Superior temporal gyrus (tissue), 1 donor: ENCODE measurements at regions not wholly inside any gene's neighbourhood (a gene's known extent, or its start where the extent isn't known, plus 50 kb on each side); places are given as distances from the start of the nearest gene placed in this dataset.
"Not testable (repeated sequence)": the region's sequence is repeated elsewhere in the genome, so short reads cannot be mapped to it uniquely, and the experiment has no call there.

Source experiments
- DNase-seq: peaks from one replicate; pipeline ENCODE4 v3.0.0-alpha.2; 2016; ENCODE audit errors: extremely low spot score

DNA sequence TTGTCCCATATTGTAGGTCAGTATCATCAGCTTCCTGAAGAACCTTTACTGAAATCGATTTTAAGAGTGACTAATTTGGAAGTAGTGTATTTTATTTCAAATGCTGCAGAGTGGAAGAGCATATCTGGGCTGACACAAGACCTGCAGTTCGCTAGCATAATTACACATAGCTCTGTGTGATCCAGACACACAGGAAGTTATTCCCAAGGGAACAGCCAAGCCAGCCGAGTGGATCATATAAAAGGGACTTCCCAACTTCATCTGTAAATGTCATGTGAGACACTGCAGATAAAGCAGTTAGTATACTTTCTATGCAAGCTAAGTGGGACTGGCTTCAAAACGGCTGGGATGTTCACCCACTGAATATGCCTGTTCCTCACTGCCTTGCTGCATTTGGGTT lies 760.4 kb downstream of the SLITRK1 start:
- DNase-seq: no peak

DNA sequence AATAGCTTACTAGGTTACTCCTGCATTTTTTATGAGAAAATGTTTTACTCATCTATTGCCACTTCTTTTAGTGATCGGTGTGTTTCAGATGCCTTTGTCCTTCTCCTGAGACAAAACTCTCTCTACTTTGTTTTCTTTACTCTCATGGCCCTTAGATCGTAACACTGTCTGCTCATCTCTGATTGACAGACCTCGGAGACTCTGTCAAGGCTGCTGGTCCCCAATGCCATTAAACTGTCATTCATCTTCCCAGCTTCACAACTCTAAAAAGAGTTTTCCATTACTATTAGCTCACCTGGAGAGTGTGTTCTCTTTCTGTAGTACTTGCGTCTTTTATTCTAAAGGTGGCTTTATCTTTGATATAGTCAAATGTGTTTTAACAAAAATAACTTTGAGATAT lies 765.2 kb downstream of the SLITRK1 start:
- no peak for DNase-seq

DNA sequence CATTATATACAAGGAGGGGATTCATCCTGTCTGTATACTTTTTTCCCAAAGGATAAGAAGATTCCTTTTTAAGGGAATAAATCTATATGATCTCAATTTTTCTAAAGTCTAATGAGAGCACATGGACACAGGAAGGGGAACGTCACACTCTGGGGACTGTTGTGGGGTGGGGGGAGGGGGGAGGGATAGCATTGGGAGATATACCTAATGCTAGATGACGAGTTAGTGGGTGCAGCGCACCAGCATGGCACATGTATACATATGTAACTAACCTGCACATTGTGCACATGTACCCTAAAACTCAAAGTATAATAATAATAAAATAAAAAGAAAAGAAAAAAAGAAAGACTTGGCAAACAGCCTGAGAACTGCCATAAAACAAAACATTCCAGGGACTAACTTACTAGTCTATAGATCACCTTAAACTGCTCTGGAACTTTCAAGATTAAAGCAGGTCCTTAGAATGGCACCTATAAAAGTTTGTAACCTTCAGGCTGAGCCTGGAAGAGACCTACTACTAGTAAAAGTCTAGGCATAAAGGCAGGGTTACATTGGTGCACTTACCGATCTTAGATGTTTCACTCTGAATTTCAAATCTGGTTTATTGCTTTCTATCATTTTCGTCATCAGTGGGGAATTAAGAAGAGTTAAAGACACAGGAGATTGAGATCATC lies 780.6 kb downstream of the SLITRK1 start:
- DNase-seq: not testable (repeated sequence)

DNA sequence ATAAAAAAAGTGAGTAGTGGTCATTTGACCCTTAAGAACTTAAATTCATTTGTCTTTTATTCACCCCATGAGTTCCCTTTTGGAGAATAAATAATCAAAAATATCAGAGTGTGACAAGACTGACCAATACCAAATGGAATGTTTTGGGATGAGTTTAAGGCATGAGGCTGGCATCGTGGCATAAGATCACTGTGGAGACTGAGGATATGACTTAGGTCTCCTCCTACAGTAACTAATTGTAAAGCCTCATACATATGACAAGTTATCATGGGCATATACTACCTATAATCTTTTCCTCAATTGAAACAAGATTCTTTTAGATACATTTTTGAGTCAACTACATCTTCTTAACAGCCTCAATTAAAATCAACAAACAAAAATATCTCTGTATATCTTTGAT lies 782.0 kb downstream of the SLITRK1 start:
- DNase-seq: no peak

DNA sequence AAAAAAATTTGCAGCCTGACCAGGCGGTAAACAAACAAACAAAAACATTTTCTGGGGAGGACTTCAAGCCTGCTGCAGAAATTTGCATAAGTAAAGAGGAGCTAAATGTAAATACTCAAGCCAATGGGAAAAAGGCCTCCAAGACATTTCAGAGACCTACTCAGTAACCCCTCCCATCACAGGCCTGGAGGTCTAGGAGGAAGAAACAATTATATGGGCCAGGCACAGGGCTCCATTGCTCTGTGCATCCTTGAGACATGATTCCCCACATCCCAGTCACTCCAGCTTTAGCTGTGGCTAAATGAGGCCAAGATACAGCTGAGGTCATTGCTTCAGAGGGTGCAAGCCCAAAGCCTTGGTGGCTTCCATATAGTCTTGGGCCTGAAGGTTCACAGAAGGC lies 793.4 kb downstream of the SLITRK1 start:
- DNase-seq: no peak

DNA sequence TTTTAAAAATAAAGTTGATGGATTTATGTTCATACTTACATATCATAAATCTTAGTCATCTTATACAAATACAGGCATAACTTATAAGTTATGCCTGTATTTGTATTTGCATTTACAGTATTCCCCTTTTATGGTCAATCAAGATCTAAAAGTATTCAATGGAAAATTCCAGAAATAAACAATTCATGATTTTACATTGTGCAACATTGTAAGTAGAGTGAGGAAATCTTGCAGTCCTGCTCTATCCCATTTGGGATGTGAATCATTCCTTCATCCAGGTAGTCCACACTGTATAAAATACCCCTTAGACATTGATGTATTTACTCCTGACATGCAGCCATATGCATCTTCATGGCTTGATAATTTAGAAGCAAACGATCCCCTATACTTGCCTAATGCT lies 795.3 kb downstream of the SLITRK1 start:
- no peak for DNase-seq

DNA sequence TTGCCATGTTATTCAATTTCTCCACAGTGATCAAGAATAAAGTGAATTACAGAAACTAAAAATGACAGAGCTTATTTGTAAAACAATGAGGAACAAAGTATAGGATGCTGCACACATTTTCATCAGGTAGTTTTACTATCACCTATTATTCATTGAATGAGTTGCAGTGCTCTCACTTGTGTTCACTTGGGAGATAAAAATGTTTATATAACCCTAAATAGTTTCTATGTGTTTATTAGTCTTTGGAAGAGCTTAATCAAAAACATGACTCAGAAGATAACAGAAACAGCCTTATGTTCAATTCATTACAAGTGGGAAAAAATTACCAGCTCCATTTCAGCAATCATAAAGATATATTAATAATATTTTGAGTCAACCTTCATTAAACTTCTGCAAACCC lies 796.2 kb downstream of the SLITRK1 start:
- DNase-seq: no peak

DNA sequence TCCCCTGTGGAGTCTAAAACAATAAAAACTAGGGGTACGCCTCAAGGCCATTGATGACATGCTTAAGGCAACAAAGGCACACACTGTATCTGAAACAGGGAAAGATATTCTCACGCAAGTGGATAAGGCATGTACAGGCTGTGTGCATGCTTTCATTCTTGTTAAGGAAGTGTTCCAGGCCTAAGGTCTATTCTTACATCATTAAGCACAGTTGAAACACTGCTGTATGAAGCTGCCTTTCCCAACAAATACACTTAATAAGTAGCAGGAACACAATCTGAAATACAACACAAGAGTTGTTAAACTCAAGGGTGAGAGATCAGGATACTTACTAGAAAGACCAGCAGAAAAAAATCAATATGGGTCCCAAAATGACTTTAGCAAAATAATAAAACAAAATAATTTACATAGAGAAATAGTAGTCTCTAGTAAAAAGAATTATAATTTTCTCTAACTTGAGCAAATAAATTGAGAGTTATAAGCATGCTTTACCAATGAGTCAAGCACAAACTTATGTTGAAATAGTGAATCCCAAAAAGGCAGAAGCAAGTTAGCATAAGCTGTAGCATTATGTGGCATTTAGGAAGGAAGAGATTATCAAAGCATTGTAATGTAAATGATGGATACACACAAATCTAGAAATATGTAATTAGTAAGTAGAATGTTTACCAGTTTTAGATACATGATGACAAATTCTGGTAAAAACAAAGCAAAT lies 796.9 kb downstream of the SLITRK1 start:
- no peak for DNase-seq

DNA sequence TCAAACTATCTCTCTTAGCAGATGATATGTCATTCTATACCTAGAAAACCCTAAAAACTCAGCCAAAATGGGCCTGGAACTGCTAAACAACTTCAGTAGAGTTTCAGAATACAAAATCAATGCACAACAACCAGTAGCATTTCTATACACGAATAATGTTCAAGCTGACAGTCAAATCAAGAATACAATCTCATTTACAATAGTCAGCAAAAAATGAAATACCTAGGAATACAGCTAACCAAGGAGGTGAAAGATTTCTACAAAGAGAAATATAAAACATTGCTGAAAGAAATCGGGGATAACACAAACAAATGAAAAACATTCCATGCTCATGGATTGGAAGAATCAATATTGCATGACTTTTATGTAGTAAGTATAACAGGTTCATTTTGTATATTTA lies 804.8 kb downstream of the SLITRK1 start:
- no peak for DNase-seq

DNA sequence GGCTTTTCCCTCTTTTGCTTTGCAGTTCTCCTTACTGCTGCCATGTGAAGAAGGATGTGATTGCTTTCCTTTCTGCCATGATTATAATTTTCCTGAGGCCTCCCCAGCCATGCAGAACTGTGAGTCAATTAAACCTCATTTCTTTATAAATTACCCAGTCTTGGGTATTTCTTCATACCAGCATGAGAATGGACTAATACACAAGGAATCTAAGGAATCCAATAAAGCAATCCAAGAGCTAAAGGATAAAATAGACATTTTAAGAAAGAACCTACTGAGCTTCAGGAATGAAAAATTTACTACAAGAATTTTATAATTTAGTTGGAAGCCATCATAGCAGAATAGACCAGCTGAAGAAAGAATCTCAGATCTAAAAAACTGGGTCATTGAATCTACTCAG lies 808.3 kb downstream of the SLITRK1 start:
- DNase-seq: not testable (repeated sequence)

DNA sequence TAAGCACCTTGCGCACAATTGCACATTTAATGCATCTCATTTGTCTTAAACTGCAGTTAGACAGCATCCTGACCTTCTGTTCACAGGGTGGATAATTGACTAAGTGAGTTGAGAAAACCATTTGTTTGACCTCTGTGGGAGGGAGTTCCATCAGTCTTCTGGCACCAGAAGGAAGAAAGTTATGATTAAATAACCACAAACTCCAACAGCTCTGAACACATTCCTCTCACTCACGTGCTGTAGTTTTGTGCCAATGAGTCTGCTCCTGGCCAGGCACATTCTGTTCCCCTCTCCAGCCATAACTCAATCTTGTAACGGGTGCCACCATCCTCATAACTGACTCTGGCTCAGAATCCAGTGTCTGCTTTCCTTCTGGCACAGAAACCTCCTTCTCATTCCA lies 817.2 kb downstream of the SLITRK1 start:
- DNase-seq: no peak

DNA sequence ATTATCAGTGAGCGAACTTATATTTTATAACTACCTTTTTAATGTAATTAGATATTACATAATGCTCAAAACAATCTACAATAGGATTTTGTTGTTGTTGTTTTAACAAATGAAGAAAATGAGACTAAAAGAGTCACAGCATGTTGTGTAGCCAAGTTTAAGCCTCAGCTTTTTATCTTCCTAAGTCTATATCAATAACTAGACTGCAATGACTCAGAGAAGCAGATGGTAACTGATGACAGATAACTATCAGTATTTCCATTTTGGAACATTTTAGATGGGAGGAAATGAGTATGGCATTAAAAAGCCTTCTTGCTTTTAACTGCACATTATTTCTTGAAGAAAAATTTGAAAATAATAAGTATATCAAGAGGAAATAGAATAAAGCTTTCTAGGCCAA lies 825.2 kb downstream of the SLITRK1 start:
- no peak for DNase-seq

DNA sequence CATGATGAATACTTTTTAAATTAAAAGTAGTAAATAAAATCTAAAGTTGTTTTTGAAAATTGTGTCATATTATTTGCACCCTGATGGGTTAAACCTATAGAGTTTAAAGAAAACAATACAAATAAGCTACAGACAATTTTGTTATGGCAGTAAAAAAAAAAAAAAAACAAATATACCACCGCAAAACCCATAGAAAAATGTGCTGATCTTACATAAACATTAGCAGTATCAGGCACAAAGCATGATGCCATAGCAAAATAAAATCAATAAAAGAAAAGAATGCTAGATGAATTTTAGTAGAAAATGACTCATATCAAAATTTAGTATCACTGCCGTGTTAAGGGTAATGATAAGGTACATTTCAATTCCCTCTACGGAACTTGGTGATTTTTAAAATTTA lies 826.0 kb downstream of the SLITRK1 start:
- no peak for DNase-seq

DNA sequence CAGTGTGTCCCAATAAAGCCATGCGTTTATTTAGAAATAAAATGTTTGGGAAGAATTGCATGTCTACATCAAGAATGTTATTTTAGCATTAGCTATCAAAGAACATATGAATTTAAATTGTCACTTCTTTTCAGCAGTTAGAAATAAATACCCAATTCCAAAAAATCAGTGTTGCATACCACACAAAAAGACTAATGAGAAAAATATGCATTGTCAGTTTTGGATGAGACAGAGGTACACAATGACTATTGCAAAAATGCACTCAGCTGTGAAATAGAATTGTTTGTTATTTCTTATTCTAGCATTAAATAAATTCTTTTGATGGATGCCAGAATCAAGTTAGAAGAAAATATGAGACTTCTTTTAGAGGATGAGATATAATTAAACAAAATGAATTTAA lies 833.9 kb downstream of the SLITRK1 start:
- no peak for DNase-seq

DNA sequence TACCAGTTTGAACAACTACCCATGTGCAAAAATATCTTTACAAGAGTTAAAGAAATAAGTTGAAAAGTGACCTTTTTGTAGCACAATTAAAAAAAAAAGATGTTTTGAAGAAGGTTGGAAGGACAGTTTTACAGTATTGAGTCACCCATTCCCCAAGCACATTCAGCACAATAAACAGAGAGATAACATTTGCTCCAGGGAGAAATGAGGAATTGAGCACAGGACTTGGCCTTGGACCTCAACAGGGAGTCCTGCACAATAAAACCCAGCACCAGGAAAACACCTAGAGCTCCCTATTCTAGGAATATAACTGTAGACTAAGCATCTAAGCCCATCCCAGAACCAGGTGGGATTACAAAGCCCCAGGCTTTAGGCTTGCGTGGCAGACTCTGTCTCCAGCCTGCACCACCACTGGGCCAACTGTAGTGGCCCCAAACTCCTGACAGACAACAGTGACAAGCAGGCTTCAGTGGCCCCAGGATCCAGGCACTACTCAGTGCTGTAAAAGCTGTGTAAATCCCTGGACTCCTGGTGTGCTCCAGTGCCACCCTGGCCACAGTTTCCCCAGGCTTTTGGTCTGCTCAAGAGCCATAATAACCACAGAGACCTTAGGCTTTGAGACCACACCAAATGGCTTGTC lies 857.2 kb downstream of the SLITRK1 start:
- no peak for DNase-seq

DNA sequence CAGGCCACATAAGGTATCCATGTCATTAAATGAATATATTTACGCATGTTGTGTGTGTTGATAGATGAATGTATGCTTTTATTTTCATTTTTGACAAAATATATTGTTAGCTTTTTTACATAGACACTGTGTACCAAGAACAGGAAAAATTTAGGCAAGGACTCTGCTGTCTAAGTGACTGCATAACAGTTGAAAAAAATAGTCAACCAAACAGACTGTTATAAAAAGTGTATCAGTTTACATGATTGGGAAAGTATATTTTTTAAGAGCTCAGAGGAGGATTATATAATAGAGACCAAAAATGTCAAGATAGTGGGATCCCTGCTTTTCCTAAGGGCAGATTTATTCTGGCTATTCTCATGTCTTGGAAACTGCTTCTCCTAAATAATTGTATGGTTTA lies 858.0 kb downstream of the SLITRK1 start:
- DNase-seq: no peak

DNA sequence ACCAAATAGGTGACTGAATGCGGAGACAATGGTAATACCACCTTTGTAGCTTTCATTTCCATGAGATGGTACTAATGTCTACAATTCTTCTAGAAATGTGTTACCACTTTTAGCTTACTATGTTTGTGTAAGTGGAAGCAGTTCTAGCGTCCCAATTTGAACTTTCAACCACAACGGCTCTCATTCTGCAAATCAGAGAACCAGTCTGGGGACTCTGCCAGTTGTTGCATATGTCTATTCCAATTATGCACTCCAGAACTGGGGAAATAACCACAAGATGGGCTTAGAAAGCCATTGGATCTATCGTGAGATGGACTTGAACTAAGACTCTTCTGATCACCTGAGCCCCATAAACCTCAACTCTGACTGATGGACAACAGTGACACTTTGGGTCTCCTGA lies 862.3 kb downstream of the SLITRK1 start:
- no peak for DNase-seq

DNA sequence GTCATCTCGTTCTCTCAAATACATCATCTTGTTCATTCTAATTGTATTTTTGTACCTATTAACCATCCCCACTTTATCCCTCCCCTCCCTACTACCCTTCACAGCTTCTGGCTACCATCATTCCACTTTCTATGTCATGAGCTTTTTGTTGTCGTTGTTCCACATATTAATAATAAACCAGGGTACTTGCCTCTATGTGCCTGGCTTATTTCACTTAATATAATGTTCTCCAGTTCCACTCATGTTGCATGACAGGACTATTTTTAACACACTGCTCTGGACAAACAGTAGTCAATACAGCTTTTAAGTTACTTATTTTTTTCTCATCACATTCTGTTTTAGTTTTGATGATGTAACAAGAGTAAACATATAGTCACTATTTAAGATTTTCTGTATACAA lies 872.3 kb downstream of the SLITRK1 start:
- no peak for DNase-seq

DNA sequence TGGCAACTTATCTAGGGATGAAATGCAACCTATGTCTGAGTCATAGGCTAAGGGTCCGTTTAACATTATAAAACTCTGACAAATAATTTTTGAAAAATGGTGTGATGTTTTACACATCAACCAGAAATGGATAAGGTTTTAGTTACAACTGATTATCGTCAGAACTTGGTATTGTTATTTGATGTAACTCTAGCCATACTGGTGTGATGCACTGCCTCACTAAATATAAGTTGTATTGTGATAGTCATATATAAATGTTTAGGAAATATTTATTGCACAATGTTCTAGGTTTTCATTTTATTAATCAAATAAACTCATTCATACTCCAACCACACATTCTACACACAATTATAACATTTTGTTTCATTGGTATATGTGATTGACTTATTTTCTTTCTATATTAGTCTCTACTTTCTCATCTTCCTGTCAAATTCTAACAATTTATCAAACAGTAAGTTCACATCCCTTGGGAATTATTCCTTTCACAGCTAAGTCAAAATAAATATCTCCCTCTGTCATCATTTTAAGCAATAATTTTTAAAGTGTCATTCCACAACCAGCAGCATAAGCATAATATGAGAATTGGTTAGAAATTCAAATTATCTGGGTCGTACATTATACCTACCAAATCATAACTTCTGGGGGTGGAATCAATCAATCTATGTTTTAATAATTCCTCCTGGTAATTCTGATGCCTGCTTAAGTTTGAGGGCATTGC lies 873.9 kb downstream of the SLITRK1 start:
- no peak for DNase-seq

DNA sequence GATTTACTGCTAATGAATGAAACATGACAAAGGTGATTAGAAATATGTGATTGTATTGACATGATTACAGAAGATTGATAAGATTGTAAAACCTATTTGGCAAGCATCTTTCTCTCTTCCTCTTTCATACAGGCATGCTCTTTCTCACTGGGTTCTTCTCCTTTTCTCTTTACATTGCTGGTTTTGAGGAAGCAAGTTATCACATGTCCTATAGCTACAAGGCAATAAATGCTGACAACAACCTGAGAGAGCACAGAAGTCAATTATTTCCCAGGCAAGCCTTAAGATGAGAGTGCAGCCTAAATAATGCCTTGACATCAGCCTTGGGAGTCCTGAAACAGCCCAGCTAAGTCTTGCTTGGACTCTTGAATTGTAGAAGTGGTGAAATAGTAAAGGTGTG lies 875.0 kb downstream of the SLITRK1 start:
- DNase-seq: no peak

DNA sequence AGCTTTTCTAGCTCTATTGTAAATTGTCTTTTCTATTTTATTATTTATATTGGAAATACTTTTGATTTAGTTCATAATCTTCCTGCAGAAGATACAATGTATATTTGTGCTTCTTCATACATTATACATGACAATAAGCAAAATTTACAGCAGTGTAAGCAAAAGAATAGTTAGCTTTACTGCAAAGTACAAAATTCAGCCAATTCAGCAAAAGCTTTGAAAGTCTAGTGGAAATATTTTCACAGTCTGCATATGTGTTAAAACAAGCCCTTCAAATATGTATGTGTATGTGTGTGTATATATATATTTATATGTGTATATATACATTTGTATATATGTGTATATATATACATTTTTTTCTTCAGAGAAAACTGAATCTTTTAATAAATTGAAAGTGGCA lies 879.1 kb downstream of the SLITRK1 start:
- no peak for DNase-seq

DNA sequence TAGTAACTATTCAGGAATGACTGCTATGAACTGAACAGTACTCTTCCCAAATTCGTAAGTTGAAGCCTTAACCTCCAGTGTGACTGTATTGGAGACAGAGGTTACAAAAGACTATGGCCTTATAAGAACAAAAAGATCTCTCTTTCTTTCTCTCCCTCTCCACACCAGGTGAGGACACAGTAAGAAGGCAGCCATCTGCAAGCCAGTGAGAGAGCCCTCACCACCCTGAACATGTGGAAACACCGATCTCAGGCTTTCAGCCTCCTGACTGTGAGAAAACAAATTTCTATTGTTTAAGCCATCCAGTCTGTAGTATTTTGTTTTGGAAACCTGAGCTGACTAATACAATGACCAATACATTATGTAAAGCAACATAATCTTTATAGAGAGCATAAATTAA lies 888.9 kb downstream of the SLITRK1 start:
- no peak for DNase-seq

DNA sequence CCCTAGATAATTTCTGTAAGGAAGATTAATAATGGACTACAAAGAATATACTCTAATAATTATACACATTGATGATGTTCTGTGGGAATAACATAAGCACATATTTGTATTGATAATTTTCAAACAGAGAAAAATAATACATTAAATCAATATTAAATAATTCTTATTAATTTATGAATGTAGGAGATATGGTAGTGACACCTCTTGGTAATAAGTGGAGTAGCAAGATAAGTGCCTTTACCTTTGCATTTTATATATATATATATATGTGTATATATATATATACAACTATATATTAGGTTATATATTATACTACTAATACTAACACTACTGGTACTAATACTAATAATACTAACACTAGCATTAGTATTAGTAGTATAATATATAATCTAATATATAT lies 905.8 kb downstream of the SLITRK1 start:
- DNase-seq: no peak
